Activated CD4-positive, alpha-beta T cell treated with anti-CD3 and anti-CD28 coated beads for 4 hours (primary cell): ENCODE measurements at regions not wholly inside any gene's neighbourhood (a gene's known extent, or its start where the extent isn't known, plus 50 kb on each side); places are given as distances from the start of the nearest gene placed in this dataset.

Experiments
- DNase-seq, 2 donors: peaks; one replicate each; pipeline ENCODE4 v3.0.0-alpha.2; 2020

DNA sequence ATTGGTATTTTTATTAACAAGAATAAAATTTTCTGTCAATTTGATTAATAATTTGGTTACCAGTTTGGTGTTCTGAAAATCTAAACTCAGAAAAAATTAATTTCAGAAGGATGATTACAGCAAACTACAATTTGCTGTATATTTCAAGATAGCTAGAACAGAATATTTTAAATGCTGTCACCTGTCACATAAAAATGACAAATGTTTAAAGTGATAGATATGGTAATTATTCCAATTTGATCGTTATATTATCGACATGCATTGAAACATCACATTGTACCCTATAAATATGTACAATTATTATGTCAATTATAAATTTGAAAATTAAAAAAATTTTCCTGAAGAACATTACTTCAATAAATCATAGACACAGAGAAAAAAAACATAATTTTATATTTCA, 56.9 kb upstream of the SLITRK5 start:
- DNase-seq: no peak
